ENCODE measurements at regions not wholly inside any gene's neighbourhood (a gene's known extent, or its start where the extent isn't known, plus 50 kb on each side); places are given as distances from the start of the nearest gene placed in this dataset.

GRCh38 chr5:162289489-162289888, 221.9 kb downstream of the GABRG2 start:
- H3K4me2 ChIP-seq (ENCODE audit: low read length), result no peak overlapping the region
- no peak overlapping the region for H3K27ac ChIP-seq (ENCODE audit: low read depth, low read length, poor library complexity, severe bottlenecking)
- H3K9me3 ChIP-seq (ENCODE audit: low read length), result no peaks in the 10 kb centered on the region
- no peaks in the 10 kb centered on the region for H3F3A ChIP-seq (ENCODE audit: insufficient read depth, low read length)
- H3K9ac ChIP-seq (ENCODE audit: low read length), result no peak overlapping the region
- no peaks in the 10 kb centered on the region for H4K20me1 ChIP-seq (ENCODE audit: insufficient read depth, low read length)
- no peaks in the 10 kb centered on the region for H3K9me2 ChIP-seq (ENCODE audit: low read depth, low read length)
- no peak overlapping the region for H3K4me3 ChIP-seq (ENCODE audit: low read depth, low read length, poor library complexity, severe bottlenecking)
- H3K4me1 ChIP-seq (ENCODE audit: insufficient read depth, low read length, severe bottlenecking), result no peaks in the 10 kb centered on the region
- no peak for TF ChIP-seq CTCF (IDR thresholded peaks at IDR 0.05; ENCODE audit: low read length)
- no peak for TF ChIP-seq EZH2 (IDR thresholded peaks at IDR 0.05; ENCODE audit: borderline replicate concordance, low read length)
- no peaks in the 10 kb centered on the region for H3K36me3 ChIP-seq (ENCODE audit: insufficient read depth, low read length)
- H2AFZ ChIP-seq (ENCODE audit: low read length), result no peak overlapping the region
- no peaks in the 10 kb centered on the region for H3K79me2 ChIP-seq (ENCODE audit: insufficient read depth, low read length)
- H3K27me3 ChIP-seq (ENCODE audit: insufficient read depth, low read length), result no peaks in the 10 kb centered on the region

- Histone ChIP-seq H3K27me3 (ENCODE audit: insufficient read depth, low read length) (no peaks in the 10 kb centered on the region), H3K9me2 (ENCODE audit: low read depth, low read length) (no peaks in the 10 kb centered on the region), H3K4me3 (ENCODE audit: low read depth, low read length, poor library complexity, severe bottlenecking) (no peak overlapping the region), H3K4me2 (ENCODE audit: low read length) (no peak overlapping the region), H3K36me3 (ENCODE audit: insufficient read depth, low read length) (no peaks in the 10 kb centered on the region), H3K9ac (ENCODE audit: low read length) (no peak overlapping the region), H3K4me1 (ENCODE audit: insufficient read depth, low read length, severe bottlenecking) (no peaks in the 10 kb centered on the region), H2AFZ (ENCODE audit: low read length) (no peak overlapping the region), H3F3A (ENCODE audit: insufficient read depth, low read length) (no peaks in the 10 kb centered on the region), H3K9me3 (ENCODE audit: low read length) (no peaks in the 10 kb centered on the region), H3K79me2 (ENCODE audit: insufficient read depth, low read length) (no peaks in the 10 kb centered on the region), H4K20me1 (ENCODE audit: insufficient read depth, low read length) (no peaks in the 10 kb centered on the region), H3K27ac (ENCODE audit: low read depth, low read length, poor library complexity, severe bottlenecking) (no peak overlapping the region)
- TF ChIP-seq EZH2 (IDR thresholded peaks at IDR 0.05; ENCODE audit: borderline replicate concordance, low read length), result no peak
- TF ChIP-seq CTCF (IDR thresholded peaks at IDR 0.05; ENCODE audit: low read length), result no peak
Observed at GRCh38 chr5:162299793-162300192, 232.2 kb downstream of the GABRG2 start.

GRCh38 chr5:162301356-162301755, 233.8 kb downstream of the GABRG2 start:
- Histone ChIP-seq H3K4me2 (ENCODE audit: low read length) (no peak overlapping the region), H3K27me3 (ENCODE audit: insufficient read depth, low read length) (no peaks in the 10 kb centered on the region), H3K9ac (ENCODE audit: low read length) (no peak overlapping the region), H3K4me1 (ENCODE audit: insufficient read depth, low read length, severe bottlenecking) (no peaks in the 10 kb centered on the region), H3K9me2 (ENCODE audit: low read depth, low read length) (no peaks in the 10 kb centered on the region), H3K27ac (ENCODE audit: low read depth, low read length, poor library complexity, severe bottlenecking) (no peak overlapping the region), H3K4me3 (ENCODE audit: low read depth, low read length, poor library complexity, severe bottlenecking) (no peak overlapping the region), H3K9me3 (ENCODE audit: low read length) (no peaks in the 10 kb centered on the region), H4K20me1 (ENCODE audit: insufficient read depth, low read length) (no peaks in the 10 kb centered on the region), H2AFZ (ENCODE audit: low read length) (no peak overlapping the region), H3K36me3 (ENCODE audit: insufficient read depth, low read length) (no peaks in the 10 kb centered on the region), H3F3A (ENCODE audit: insufficient read depth, low read length) (no peaks in the 10 kb centered on the region), H3K79me2 (ENCODE audit: insufficient read depth, low read length) (no peaks in the 10 kb centered on the region)
- TF ChIP-seq CTCF (IDR thresholded peaks at IDR 0.05; ENCODE audit: low read length) (no peak), EZH2 (IDR thresholded peaks at IDR 0.05; ENCODE audit: borderline replicate concordance, low read length) (no peak)

All from OCI-LY1 (cell line).